SK-N-SH treated with all-trans-retinoic acid at 6 μM for 48 hours (cell line): ENCODE measurements at regions not wholly inside any gene's neighbourhood (a gene's known extent, or its start where the extent isn't known, plus 50 kb on each side); places are given as distances from the start of the nearest gene placed in this dataset.

ENCODE experiments used
- PATZ1 ChIP-seq: fragments of 250-450 bp; sonication (Bioruptor Pico); IDR thresholded peaks from 2 replicates; pipeline ENCODE4 v1.8.0; 2020; ENCODE audit warnings: mild to moderate bottlenecking, moderate library complexity, borderline replicate concordance
- RARB ChIP-seq: fragments of 250-450 bp; sonication (Bioruptor Pico); IDR thresholded peaks from 2 replicates; pipeline ENCODE4 v1.8.0; 2021; ENCODE audit warnings: mild to moderate bottlenecking, moderate library complexity
- TOX ChIP-seq: fragments of 250-450 bp; sonication (Bioruptor Pico); IDR thresholded peaks from 2 replicates; pipeline ENCODE4 v1.8.0; 2021; ENCODE audit warnings: mild to moderate bottlenecking, moderate library complexity, borderline replicate concordance
- ZFP30 ChIP-seq: fragments of 450-650 bp; formaldehyde crosslinking; IDR thresholded peaks from 2 replicates; pipeline ENCODE4 v1.5.0; 2022; ENCODE audit warnings: mild to moderate bottlenecking, moderate library complexity

- no peak for TF ChIP-seq TOX
- TF ChIP-seq ZFP30 (CRISPR knock-in tag) = no peak
- no peak for TF ChIP-seq PATZ1 (CRISPR knock-in tag)
- TF ChIP-seq RARB (CRISPR knock-in tag) = no peak
Measured at GRCh38 chr7:156383526-156383925, 257.0 kb upstream of the RNF32 start.
